Fibroblast of lung (primary cell): ENCODE measurements at regions not wholly inside any gene's neighbourhood (a gene's known extent, or its start where the extent isn't known, plus 50 kb on each side); places are given as distances from the start of the nearest gene placed in this dataset.

Experiments
- DNase-seq, 2 donors: peaks; one replicate each; pipeline versions ENCODE4 v3.0.0 to v3.0.0-alpha.2; 2010; ENCODE audit warnings: low read depth in 2 of 2
- H2AFZ ChIP-seq: 2 replicates; pipeline ENCODE4 v1.5.1; 2012; ENCODE audit warnings: low read length, control low read depth, inconsistent platforms
- H3K27ac ChIP-seq: 2 replicates; pipeline ENCODE4 v1.5.1; 2011; ENCODE audit warnings: low read length, control low read depth; ENCODE audit not compliant: insufficient read depth
- H3K27me3 ChIP-seq: 2 replicates; pipeline ENCODE4 v1.5.1; 2011; ENCODE audit warnings: mild to moderate bottlenecking, low read length; ENCODE audit not compliant: control insufficient read depth, insufficient read depth
- H3K36me3 ChIP-seq: 2 replicates; pipeline ENCODE4 v1.5.1; 2011; ENCODE audit warnings: low read length; ENCODE audit not compliant: control insufficient read depth, insufficient read depth
- H3K4me1 ChIP-seq: 2 replicates; pipeline ENCODE4 v1.5.1; 2011; ENCODE audit warnings: low read length; ENCODE audit not compliant: control insufficient read depth, insufficient read depth; ENCODE audit errors: extremely low read depth
- H3K4me2 ChIP-seq: 2 replicates; pipeline ENCODE4 v1.5.1; 2011; ENCODE audit warnings: low read length, control low read depth; ENCODE audit not compliant: insufficient read depth; ENCODE audit errors: extremely low read depth
- H3K4me3 ChIP-seq, 4 experiments: fragments of 200-600 bp in 1 of 4; sonication (generic) in 1 of 4; replicated peaks in 1 of 4; 2 replicates each; pipeline ENCODE4 v1.5.1; 2011 to 2016; ENCODE audit warnings: low read length in 4 of 4, low read depth in 3 of 4, mild to moderate bottlenecking in 3 of 4, control low read depth in 2 of 4, inconsistent platforms in 1 of 4, mixed read lengths in 1 of 4; ENCODE audit not compliant: insufficient read depth in 1 of 4; ENCODE audit errors: control extremely low read depth in 1 of 4
- H3K79me2 ChIP-seq: 2 replicates; pipeline ENCODE4 v1.5.1; 2012; ENCODE audit warnings: mild to moderate bottlenecking, low read length, inconsistent platforms; ENCODE audit not compliant: control insufficient read depth, insufficient read depth
- H3K9ac ChIP-seq: 2 replicates; pipeline ENCODE4 v1.5.1; 2011; ENCODE audit warnings: mild to moderate bottlenecking, low read length, control low read depth; ENCODE audit not compliant: insufficient read depth
- H3K9me3 ChIP-seq: 2 replicates; pipeline ENCODE4 v1.5.1; 2012; ENCODE audit warnings: low read depth, low read length; ENCODE audit not compliant: control insufficient read depth, insufficient read depth
- H4K20me1 ChIP-seq: 2 replicates; pipeline ENCODE4 v1.5.1; 2011; ENCODE audit warnings: low read length; ENCODE audit not compliant: control insufficient read depth, insufficient read depth; ENCODE audit errors: extremely low read depth
- CTCF ChIP-seq, 2 donors: IDR thresholded peaks in 1 of 2; conservative IDR thresholded peaks in 1 of 2; 1 replicate in 1 of 2; 2 replicates in 1 of 2; pipeline ENCODE4 v1.5.1; 2011 to 2012; ENCODE audit warnings: low read length in 2 of 2, control low read depth in 1 of 2, inconsistent platforms in 1 of 2, low read depth in 1 of 2, mild to moderate bottlenecking in 1 of 2
- EZH2 ChIP-seq: IDR thresholded peaks from 2 replicates; pipeline ENCODE4 v1.5.1; 2012; ENCODE audit warnings: low read length, control low read depth, mild to moderate bottlenecking; ENCODE audit errors: missing control alignments

GRCh38 chr12:58731096-58731495 is 189.2 kb downstream of the LRIG3 start:
- no peaks in the 10 kb centered on the region for H3K4me1 ChIP-seq
- no peak overlapping the region for H3K4me2 ChIP-seq
- no peaks in the 10 kb centered on the region for H3K9me3 ChIP-seq
- no peak overlapping the region for H2AFZ ChIP-seq
- no peak for DNase-seq
- H3K27me3 ChIP-seq: no peaks in the 10 kb centered on the region
- H3K9ac ChIP-seq: no peak overlapping the region
- H3K4me3 ChIP-seq: no peak overlapping the region
- TF ChIP-seq EZH2 (no peak), CTCF (conservative IDR thresholded peaks at IDR 0.05 in 1 of 2, IDR thresholded peaks at IDR 0.05 in 1 of 2; ENCODE audit: low read depth in 1 of 2, low read length in 2 of 2) (no peak)
- H3K36me3 ChIP-seq: no peaks in the 10 kb centered on the region
- no peaks in the 10 kb centered on the region for H3K79me2 ChIP-seq
- no peaks in the 10 kb centered on the region for H4K20me1 ChIP-seq
- no peak overlapping the region for H3K27ac ChIP-seq

GRCh38 chr12:58732894-58733293 is 187.4 kb downstream of the LRIG3 start:
- no peaks in the 10 kb centered on the region for H3K9me3 ChIP-seq

GRCh38 chr12:58741226-58741625 is 179.1 kb downstream of the LRIG3 start:
- no peaks in the 10 kb centered on the region for H3K36me3 ChIP-seq
- H3K4me3 ChIP-seq: no peak overlapping the region
- H3K9ac ChIP-seq: no peak overlapping the region
- H3K4me2 ChIP-seq: no peak overlapping the region
- no peak for DNase-seq
- no peak for TF ChIP-seq CTCF (conservative IDR thresholded peaks at IDR 0.05 in 1 of 2, IDR thresholded peaks at IDR 0.05 in 1 of 2; ENCODE audit: low read depth in 1 of 2, low read length in 2 of 2)
- TF ChIP-seq EZH2: no peak
- H3K4me1 ChIP-seq: peaks cover 2% of the 10 kb centered on the region
- no peaks in the 10 kb centered on the region for H3K27me3 ChIP-seq
- no peaks in the 10 kb centered on the region for H3K79me2 ChIP-seq
- H2AFZ ChIP-seq: no peak overlapping the region
- no peaks in the 10 kb centered on the region for H4K20me1 ChIP-seq
- H3K9me3 ChIP-seq: no peaks in the 10 kb centered on the region
- no peak overlapping the region for H3K27ac ChIP-seq

More at GRCh38 chr12:58732894-58733293, 187.4 kb downstream of the LRIG3 start:
- no peaks in the 10 kb centered on the region for H3K79me2 ChIP-seq
- peak in 1 of 2 donors; percentile 65 for DNase-seq
- H3K4me3 ChIP-seq: no peak overlapping the region
- H3K27me3 ChIP-seq: no peaks in the 10 kb centered on the region
- no peak overlapping the region for H3K9ac ChIP-seq
- H3K27ac ChIP-seq: no peak overlapping the region
- TF ChIP-seq EZH2 (no peak), CTCF (conservative IDR thresholded peaks at IDR 0.05 in 1 of 2, IDR thresholded peaks at IDR 0.05 in 1 of 2; ENCODE audit: low read depth in 1 of 2, low read length in 2 of 2) (no peak)
- no peak overlapping the region for H3K4me2 ChIP-seq
- H3K36me3 ChIP-seq: no peaks in the 10 kb centered on the region
- no peak overlapping the region for H2AFZ ChIP-seq
- no peaks in the 10 kb centered on the region for H4K20me1 ChIP-seq
- H3K4me1 ChIP-seq: no peaks in the 10 kb centered on the region
